ENCODE measurements at regions not wholly inside any gene's neighbourhood (a gene's known extent, or its start where the extent isn't known, plus 50 kb on each side); places are given as distances from the start of the nearest gene placed in this dataset.
A peak's percentile ranks its signal among the peaks of the same experiment; 100 is the strongest.
"Not testable (repeated sequence)": the region's sequence is repeated elsewhere in the genome, so short reads cannot be mapped to it uniquely, and the experiment has no call there.

GRCh38 chr15:99464137-99464536 lies 101.6 kb upstream of the MEF2A start:
- no peak for DNase-seq

GRCh38 chr15:99466701-99467337 lies 99.0 kb upstream of the MEF2A start:
- no peak for DNase-seq

- DNase-seq = no peak
Measured at GRCh38 chr15:99467338-99467720, 98.5 kb upstream of the MEF2A start.

GRCh38 chr15:99467853-99468464 lies 97.8 kb upstream of the MEF2A start:
- no peak for DNase-seq

GRCh38 chr15:99470204-99470603 lies 95.6 kb upstream of the MEF2A start:
- not testable (repeated sequence) for DNase-seq

- no peak for DNase-seq
Measured at GRCh38 chr15:99472416-99473145, 93.2 kb upstream of the MEF2A start.

- no peak for DNase-seq
Measured at GRCh38 chr15:99473981-99474906, 91.5 kb upstream of the MEF2A start.

GRCh38 chr15:99474909-99475753 lies 90.7 kb upstream of the MEF2A start:
- no peak for DNase-seq

GRCh38 chr15:99475754-99476412 lies 89.9 kb upstream of the MEF2A start:
- DNase-seq = no peak

GRCh38 chr15:99476413-99477222 lies 89.2 kb upstream of the MEF2A start:
- DNase-seq = peak; percentile 96

- DNase-seq = no peak
Measured at GRCh38 chr15:99477791-99478471, 87.9 kb upstream of the MEF2A start.

GRCh38 chr15:99478977-99479376 lies 86.8 kb upstream of the MEF2A start:
- DNase-seq = no peak

GRCh38 chr15:99480016-99480810 lies 85.6 kb upstream of the MEF2A start:
- no peak for DNase-seq

GRCh38 chr15:99481113-99481950 lies 84.5 kb upstream of the MEF2A start:
- DNase-seq = no peak

GRCh38 chr15:99481951-99482230 lies 83.9 kb upstream of the MEF2A start:
- DNase-seq = no peak

- no peak for DNase-seq
Measured at GRCh38 chr15:99482993-99483392, 82.8 kb upstream of the MEF2A start.

- DNase-seq = no peak
Measured at GRCh38 chr15:99485153-99485961, 80.4 kb upstream of the MEF2A start.

- DNase-seq = no peak
Measured at GRCh38 chr15:99485992-99486370, 79.8 kb upstream of the MEF2A start.
